HFF-Myc (cell line): ENCODE measurements at regions not wholly inside any gene's neighbourhood (a gene's known extent, or its start where the extent isn't known, plus 50 kb on each side); places are given as distances from the start of the nearest gene placed in this dataset.
"Not testable (repeated sequence)": the region's sequence is repeated elsewhere in the genome, so short reads cannot be mapped to it uniquely, and the experiment has no call there.

Experiments used
- DNase-seq: peaks from one replicate; pipeline ENCODE4 v3.0.0-alpha.2; 2011; ENCODE audit warnings: low read depth; ENCODE audit errors: extremely low read depth
- H3K4me3 ChIP-seq: replicated peaks from 2 replicates; pipeline ENCODE4 v1.5.1; 2011; ENCODE audit warnings: low read depth, mild to moderate bottlenecking, control low read depth, low read length
- TF ChIP-seq, protein P1 (sequence below): IDR thresholded peaks from 2 replicates; pipeline ENCODE4 v1.5.1; 2012; ENCODE audit warnings: mild to moderate bottlenecking, low read depth, low read length, control low read depth; ENCODE audit errors: missing control alignments

DNA sequence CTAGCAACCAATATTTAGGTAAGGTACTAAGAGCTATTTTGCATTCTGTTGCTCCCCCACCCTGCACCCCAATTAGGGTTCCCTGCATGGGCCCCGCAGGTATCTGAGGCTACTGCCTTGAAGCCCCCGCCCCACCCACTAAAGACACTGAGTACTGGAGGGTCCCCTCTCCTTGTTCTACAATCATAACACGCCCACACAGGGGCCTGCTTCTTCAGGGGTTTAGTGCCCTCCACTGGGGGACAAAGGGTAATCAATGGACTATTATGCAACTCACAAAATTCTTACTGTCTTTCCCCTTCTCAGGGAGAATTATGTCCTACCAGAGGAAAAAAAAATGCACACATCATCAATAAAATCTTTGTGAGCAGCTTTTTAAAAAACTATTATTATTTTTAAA, 113.1 kb downstream of the ATP6V0E2 start:
- H3K4me3 ChIP-seq = not testable (repeated sequence)

GRCh38 chr7:149991652-149992302, 118.0 kb downstream of the ATP6V0E2 start:
- DNase-seq, H3K4me3 ChIP-seq: not testable (repeated sequence)

More for the DNA sequence above, 113.1 kb downstream of the ATP6V0E2 start:
- not testable (repeated sequence) for DNase-seq

- DNase-seq, H3K4me3 ChIP-seq: not testable (repeated sequence)
Observed at GRCh38 chr7:149992366-149992765, 118.6 kb downstream of the ATP6V0E2 start.

DNA sequence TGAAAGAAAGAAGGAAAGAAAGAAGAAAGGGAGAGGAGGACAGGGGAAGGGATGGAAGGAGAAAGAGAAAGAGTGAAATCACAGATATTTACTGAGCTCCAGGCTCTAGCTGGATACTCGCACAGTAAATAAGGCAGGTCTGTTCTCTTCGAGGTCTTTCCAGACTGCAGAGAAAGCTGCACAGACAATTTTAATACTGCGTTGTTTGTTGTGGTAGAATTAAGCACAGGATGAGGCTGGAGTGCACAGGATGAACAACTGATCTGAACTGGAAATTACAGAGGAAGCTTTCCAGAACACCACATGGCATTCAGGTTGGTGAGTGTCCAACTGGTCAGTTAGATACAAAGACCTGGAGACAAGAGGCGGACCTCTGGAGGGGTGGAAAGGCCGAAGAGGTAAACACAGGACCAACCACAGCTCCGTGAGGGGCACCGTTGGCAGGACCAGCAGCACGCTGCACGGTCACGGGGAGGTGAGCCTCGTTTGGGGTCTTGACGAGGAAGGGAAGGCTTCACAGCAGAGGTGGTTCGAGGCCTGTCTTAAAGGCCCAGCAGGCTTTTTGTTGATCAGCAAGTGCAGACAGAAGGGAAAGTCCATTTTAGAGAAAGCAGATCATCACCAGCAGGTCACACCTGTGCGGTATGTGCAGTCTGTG, 121.7 kb downstream of the ATP6V0E2 start:
- H3K4me3 ChIP-seq = not testable (repeated sequence)

DNA sequence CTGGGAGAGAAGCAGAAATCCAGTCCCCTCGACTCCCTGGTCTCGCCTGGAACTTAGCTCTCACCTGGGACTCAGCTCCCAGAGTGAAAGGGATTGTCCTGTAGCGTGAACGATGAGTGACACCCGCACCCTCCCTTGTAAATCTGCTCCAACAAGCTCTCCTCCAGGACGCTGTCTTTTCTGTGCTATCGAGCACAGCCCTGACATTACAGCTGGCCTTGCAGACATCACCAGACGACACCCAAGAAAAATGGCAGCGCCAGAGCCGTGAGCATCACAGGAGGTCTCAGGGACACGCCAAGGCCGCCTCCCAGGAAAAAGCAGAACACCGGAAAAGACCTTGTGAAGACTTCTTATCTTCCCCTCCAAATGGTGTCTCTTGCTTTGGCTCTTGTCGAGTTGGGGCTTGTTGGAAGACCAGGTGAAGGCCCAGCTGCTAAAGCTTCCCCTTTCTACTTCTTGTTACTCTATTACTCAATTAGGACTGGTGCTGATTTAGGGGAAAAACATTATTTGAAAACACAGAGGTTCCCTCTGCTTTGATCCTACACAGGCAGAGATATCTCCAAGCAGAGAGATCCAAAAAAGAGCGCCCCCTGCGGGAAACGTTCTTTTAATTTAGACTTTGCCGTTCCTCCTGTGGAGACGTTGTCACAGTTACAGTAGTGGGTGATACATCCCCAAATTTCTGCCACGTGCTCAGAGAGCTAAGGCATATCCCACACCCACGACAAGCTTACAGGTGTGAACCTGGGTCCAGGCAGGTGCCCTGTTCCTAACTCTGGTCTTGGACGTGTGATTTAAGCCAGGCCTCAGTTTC, 127.2 kb downstream of the ATP6V0E2 start:
- not testable (repeated sequence) for H3K4me3 ChIP-seq, DNase-seq

More for the DNA sequence above, 121.7 kb downstream of the ATP6V0E2 start:
- not testable (repeated sequence) for DNase-seq

DNA sequence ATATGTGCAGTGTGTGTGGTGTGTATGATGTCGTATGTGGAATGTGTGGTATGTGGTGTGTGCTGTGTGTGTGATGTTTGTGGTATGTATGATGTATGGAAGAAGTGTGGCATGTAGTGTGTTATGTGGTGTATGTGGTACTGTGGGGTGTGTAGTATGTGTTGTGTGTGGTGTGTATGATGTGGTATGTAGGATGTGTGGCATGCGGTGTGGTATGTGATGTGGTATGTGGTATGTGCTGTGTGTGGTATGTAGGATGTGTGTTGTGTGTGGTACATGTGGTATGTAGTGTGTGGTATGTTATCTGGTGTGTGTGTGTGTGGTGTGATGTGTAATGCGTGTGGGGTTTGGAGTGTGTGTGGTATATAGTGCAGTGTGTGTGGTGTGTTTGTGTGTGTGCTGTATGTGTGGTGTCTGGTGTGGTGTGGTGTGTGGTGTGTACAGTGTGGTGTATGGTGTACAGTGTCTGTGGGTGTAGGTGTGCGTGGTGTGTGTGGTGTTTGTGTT, 129.6 kb downstream of the ATP6V0E2 start:
- TF ChIP-seq, protein P1, sequence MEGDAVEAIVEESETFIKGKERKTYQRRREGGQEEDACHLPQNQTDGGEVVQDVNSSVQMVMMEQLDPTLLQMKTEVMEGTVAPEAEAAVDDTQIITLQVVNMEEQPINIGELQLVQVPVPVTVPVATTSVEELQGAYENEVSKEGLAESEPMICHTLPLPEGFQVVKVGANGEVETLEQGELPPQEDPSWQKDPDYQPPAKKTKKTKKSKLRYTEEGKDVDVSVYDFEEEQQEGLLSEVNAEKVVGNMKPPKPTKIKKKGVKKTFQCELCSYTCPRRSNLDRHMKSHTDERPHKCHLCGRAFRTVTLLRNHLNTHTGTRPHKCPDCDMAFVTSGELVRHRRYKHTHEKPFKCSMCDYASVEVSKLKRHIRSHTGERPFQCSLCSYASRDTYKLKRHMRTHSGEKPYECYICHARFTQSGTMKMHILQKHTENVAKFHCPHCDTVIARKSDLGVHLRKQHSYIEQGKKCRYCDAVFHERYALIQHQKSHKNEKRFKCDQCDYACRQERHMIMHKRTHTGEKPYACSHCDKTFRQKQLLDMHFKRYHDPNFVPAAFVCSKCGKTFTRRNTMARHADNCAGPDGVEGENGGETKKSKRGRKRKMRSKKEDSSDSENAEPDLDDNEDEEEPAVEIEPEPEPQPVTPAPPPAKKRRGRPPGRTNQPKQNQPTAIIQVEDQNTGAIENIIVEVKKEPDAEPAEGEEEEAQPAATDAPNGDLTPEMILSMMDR = no peak
- no peak for DNase-seq
- no peak overlapping the region for H3K4me3 ChIP-seq

DNA sequence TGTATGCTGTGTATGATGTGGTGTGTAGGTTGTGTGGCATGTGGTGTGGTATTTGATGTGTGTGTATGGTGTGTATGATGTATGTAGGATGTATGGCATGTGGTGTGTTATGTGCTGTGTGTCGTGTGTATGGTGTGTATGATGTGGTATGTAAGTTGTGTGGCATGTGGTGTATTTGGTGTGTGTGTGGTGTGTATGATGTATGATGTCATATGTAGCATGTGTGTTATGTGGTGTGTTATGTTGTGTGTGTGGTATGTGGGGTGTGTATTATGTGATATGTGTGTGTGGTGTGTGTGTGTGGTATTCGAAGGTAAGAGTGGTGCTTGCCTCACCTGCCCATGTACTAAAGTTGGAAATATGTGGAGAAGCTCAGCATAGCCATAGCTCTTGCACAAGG, 130.2 kb downstream of the ATP6V0E2 start:
- DNase-seq, H3K4me3 ChIP-seq: not testable (repeated sequence)

DNA sequence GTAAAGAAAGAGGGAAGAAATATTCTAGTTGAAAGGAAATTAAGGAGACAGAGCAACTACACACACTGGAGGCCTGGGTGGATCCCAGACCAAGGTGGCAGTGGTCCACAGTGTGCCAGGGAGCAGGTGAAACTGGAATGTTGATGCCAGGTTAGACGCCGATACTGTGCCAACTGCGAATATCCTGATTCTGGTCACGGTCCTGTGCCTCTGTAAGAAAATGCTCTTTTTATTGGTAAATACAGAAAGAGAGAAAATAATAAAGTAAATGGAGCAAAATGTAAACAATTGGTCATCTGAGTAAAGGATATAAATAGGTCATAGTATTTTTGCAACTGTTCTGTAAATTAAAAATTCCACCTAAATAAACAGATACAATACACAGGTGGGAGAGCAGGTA, 131.1 kb downstream of the ATP6V0E2 start:
- not testable (repeated sequence) for DNase-seq, H3K4me3 ChIP-seq

DNA sequence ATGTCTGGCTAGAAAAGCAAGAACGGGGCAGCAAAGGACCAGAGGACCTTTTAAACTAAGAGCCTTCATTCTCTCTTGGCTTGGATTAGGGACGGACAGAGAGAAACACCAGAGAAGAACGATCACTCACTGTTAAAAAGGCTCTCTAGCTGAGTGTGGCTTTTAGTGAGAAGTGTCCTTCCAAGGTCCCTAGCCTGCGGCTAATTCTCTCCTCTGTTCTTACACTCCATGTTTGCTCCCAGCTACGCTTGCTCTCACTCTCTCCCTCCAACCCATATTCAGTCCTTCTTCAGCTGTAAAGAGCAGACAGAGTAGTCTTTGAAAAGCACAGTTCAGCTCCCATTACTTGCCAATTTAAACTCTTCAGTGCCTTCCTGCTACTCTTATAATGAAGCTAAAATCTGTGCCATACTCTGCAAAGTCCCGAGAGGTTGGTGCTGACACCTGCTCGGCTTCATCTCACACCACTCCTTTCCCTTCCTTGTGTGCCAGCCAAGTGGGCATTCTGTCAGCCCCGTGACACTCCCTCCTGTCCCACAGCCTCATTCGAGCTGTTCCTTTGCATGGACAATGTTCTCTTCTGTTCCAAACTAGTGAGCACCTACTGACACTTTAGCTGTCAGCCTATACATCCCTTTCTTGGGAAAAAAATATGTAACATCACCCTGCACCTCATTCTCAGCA, 136.0 kb downstream of the ATP6V0E2 start:
- H3K4me3 ChIP-seq, DNase-seq: not testable (repeated sequence)

DNA sequence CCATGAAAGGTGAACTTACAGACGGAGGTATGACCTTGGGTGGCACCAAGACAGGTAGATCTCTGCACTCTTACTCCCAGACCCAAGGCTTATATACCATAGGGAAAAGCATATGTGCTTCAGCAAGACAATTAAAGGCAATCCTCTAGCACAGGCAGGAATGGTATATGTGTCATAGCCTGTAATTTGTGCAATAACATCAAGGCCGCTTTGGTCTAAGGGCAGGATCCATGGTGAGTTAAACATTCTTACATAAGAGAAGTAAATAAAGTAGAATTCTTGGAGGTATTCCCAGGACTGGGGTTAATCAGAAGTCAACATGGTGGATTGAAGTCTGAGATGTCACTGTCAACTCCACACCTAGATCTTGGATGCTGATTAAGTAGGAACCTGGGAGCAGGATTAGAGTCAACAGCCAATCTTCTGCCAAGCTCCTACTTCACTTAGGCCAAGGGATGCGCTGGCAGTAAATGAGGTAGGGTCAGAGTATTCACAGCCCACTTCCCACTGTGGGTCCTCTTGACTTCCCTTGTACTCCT, 143.0 kb downstream of the ATP6V0E2 start:
- not testable (repeated sequence) for H3K4me3 ChIP-seq, DNase-seq

DNA sequence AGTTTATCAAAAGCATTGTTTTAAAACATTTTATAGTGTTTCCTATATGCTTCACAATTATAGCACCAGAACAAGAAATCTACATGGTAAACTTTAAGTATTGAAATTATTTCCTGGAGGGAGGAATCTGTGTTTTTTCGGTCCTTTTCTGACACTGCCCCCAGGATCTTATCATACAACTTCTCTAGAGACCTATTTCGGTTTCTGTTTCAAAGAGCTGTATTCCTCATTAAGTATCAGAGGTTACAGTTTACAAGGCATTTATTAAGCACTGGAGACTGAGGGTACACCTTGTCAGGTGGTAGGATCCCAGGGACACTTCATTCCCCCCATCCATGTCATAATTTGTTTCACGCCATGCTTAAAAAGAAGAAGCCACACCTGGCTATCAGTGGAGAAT, 146.4 kb downstream of the ATP6V0E2 start:
- not testable (repeated sequence) for H3K4me3 ChIP-seq, DNase-seq

DNA sequence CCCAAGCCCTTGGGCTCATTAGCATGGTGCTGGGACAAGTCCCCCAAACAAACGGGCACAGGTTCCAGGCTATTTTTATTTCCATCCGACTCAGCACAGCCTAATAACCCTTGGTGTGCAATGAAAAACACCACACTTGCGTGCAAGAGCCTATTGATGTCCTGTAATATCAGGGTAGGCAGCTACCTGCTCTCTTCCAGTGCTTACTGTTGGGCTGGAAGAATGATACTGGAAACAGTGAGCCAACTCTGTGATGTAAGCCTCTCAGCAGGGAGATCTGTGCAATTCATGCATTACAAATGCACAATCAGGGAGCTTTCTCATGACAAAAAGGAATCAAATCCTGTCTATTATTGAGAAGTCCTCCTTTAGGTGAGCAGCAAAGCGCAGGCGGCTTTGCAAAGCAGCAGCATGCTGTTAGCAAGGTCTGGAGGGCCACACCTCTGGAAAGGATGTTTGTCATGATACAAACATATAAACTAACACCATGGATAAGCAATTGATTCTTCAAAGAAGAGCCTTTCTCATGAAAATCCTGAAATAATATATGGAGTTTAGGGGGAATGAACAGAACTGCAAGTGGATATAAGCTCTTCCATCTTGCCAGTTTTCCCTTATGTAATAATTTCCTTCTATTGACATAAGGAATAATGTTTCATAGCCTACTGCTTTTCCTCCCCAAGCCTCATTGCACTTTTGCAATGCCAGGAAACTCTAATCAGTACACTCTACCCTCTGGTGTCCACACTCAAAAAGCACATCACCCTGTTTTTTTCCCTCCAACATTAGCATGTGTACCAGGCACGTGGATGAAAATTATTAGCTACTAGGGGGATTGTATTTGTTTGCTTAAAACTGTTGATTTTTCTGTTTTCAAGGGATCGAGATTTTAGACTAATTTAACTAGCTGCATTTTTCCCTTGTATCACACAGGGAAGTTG, 151.1 kb downstream of the ATP6V0E2 start:
- H3K4me3 ChIP-seq, DNase-seq: not testable (repeated sequence)

GRCh38 chr7:150025802-150026201, 152.0 kb downstream of the ATP6V0E2 start:
- not testable (repeated sequence) for DNase-seq, H3K4me3 ChIP-seq

DNA sequence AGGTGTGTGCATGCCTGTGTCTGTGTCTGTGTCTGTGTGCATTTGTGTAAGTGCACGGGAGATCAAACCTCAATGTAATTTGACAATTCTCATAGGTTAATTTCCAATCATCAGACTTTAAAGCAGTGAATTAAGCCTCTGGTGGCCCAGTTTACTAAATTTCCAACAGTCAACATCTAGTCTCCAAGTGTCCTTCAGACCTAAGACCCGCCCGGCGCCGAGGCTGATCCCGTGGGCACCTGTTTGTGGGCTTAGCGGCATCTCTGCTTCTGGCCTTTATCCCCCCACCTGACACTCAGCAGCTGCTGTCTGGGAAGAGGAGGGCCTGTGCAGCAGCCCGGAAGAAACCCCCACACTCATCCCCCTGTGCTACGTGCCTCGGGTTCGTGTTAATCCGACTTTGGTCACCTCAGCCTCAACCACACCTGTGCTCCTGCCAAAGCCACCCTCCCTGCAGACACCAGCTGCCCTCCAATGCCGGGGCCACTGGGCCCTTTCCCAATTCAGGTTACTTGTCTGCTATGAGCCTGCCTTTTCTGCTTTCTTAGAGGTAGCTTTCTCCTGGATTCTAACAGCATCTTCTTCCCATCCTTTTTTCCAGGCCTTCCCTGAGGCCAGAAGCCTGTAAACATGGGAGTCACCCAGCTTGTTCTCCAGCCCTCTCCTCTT, 154.7 kb downstream of the ATP6V0E2 start:
- not testable (repeated sequence) for H3K4me3 ChIP-seq, DNase-seq

DNA sequence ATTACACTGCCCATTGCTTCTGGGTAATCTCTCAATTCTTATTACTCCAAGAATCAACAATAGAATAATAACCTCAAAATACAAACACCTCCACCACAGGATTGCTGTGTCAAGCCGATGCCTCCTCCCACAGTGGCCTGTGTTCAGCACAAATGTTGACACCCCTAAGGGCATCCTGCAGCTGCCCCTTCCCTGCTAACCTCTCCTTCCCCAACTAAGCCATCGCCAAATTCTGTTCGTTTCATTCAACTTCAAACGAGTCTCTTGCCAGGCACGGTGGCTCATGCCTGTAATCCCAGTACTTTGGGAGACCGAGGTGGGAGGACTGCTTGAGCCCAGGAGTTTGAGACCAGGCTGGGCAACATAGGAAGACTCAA, 155.2 kb downstream of the ATP6V0E2 start:
- not testable (repeated sequence) for DNase-seq, H3K4me3 ChIP-seq
